Calu3 (cell line): ENCODE measurements at regions not wholly inside any gene's neighbourhood (a gene's known extent, or its start where the extent isn't known, plus 50 kb on each side); places are given as distances from the start of the nearest gene placed in this dataset.

Experiments used
- BruUV-seq: library from RNA; stranded (reverse); fragments of 400-500 nt; replicated peaks from 2 replicates; lab custom pipeline; 2021; lab: Mats Ljungman, UMichigan
- CTCF ChIA-PET: fragments of 300-600 bp; sonication (Branson Sonifier 250); formaldehyde crosslinking; loops from one replicate; lab custom pipeline; 2022; ENCODE audit warnings: antibody characterized with exemption; lab: Charles Lee
- DNase-seq: peaks from one replicate; pipeline ENCODE4 v3.0.0; 2022
- H3K27ac Mint-ChIP-seq: one replicate; pipeline ENCODE4 v1.8.0; 2022; ENCODE audit warnings: mixed read lengths; ENCODE audit not compliant: unreplicated experiment
- H3K27me3 Mint-ChIP-seq: one replicate; pipeline ENCODE4 v1.8.0; 2022; ENCODE audit warnings: mixed read lengths; ENCODE audit not compliant: unreplicated experiment
- H3K36me3 Mint-ChIP-seq: one replicate; pipeline ENCODE4 v1.8.0; 2022; ENCODE audit warnings: mild to moderate bottlenecking, moderate library complexity, mixed read lengths; ENCODE audit not compliant: insufficient read depth, unreplicated experiment
- H3K4me1 Mint-ChIP-seq: one replicate; pipeline ENCODE4 v1.8.0; 2022; ENCODE audit warnings: mild to moderate bottlenecking, low read depth, mixed read lengths; ENCODE audit not compliant: unreplicated experiment
- H3K4me3 Mint-ChIP-seq: one replicate; pipeline ENCODE4 v1.8.0; 2022; ENCODE audit warnings: mild to moderate bottlenecking, low read depth, moderate library complexity, mixed read lengths; ENCODE audit not compliant: unreplicated experiment
- H3K9me3 Mint-ChIP-seq: one replicate; pipeline ENCODE4 v1.8.0; 2022; ENCODE audit warnings: low read depth, mixed read lengths; ENCODE audit not compliant: unreplicated experiment
- intact Hi-C: fragments of 100-400 bp; cut with micrococcal nuclease; formaldehyde crosslinking; loops from one replicate; pipeline ENCODE4 v1.10.0; 2022; ENCODE audit not compliant: unreplicated experiment
- TF ChIP-seq, protein P1 (sequence below): fragments of 200-600 bp; IDR thresholded peaks from one replicate; pipeline ENCODE4 v1.8.0; 2022; ENCODE audit warnings: antibody characterized with exemption; ENCODE audit not compliant: unreplicated experiment

DNA sequence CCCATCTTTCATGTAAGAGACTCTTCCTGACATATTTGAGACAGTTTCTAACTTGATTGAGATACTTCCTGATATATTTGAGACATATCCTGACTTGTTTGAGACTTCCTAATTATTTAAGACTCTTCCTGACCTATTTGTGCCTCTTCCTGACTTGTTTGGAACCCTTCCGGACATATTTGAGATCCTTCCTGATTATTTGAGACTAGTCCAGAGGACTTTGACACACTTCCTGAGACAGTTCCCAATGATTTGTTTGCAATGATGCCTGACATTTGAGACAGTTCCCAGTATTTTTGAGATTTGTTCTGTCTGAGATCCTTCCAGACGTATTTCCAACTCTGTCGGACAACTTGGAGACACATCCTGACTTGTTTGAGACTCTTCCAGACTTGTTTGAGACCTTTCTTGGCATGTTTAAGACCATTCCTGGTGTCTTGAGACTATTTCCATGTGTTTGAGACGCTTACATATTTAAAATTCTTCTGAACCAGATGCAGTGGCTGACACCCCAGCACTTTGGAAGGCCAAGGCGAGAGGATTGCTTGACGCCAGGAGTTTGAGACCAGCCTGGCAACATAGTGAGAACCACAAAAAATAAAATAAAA is 118.9 kb upstream of the USP9X start:
- TF ChIP-seq, protein P1, sequence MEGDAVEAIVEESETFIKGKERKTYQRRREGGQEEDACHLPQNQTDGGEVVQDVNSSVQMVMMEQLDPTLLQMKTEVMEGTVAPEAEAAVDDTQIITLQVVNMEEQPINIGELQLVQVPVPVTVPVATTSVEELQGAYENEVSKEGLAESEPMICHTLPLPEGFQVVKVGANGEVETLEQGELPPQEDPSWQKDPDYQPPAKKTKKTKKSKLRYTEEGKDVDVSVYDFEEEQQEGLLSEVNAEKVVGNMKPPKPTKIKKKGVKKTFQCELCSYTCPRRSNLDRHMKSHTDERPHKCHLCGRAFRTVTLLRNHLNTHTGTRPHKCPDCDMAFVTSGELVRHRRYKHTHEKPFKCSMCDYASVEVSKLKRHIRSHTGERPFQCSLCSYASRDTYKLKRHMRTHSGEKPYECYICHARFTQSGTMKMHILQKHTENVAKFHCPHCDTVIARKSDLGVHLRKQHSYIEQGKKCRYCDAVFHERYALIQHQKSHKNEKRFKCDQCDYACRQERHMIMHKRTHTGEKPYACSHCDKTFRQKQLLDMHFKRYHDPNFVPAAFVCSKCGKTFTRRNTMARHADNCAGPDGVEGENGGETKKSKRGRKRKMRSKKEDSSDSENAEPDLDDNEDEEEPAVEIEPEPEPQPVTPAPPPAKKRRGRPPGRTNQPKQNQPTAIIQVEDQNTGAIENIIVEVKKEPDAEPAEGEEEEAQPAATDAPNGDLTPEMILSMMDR: no peak
- no peak for DNase-seq
- no TSS peak for BruUV-seq
- no peak overlapping the region for H3K27ac Mint-ChIP-seq
- intact Hi-C loops: no loop called here
- no peaks in the 10 kb centered on the region for H3K4me1 Mint-ChIP-seq
- CTCF ChIA-PET: no interaction called here
- no peaks in the 10 kb centered on the region for H3K9me3 Mint-ChIP-seq
- no peaks in the 10 kb centered on the region for H3K27me3 Mint-ChIP-seq
- no peak overlapping the region for H3K4me3 Mint-ChIP-seq
- H3K36me3 Mint-ChIP-seq: no peaks in the 10 kb centered on the region

DNA sequence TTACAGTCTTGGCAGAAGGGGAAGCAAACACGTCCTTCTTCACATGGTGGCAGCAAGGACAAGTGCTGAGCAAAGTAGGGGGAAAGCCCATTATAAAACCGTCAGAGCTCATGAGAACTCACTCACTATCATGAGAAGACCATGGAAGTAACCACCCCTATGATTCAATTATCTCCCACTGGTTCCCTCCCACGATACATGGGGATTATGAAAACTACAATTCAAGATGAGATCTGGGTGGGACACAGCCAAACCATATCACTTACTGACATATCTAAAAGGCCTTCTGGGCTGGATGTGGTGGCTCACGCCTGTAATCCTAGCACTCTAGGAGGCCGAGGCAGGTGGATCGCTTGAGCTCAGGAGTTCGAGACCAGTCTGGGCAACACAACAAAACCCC is 117.1 kb upstream of the USP9X start:
- intact Hi-C loops: no loop called here
- Mint-ChIP-seq H3K9me3 (no peaks in the 10 kb centered on the region), H3K27ac (no peak overlapping the region), H3K27me3 (no peaks in the 10 kb centered on the region), H3K4me3 (no peak overlapping the region), H3K4me1 (no peaks in the 10 kb centered on the region), H3K36me3 (no peaks in the 10 kb centered on the region)
- CTCF ChIA-PET: no interaction called here
- TF ChIP-seq, protein P1: no peak
- no TSS peak for BruUV-seq
- no peak for DNase-seq

DNA sequence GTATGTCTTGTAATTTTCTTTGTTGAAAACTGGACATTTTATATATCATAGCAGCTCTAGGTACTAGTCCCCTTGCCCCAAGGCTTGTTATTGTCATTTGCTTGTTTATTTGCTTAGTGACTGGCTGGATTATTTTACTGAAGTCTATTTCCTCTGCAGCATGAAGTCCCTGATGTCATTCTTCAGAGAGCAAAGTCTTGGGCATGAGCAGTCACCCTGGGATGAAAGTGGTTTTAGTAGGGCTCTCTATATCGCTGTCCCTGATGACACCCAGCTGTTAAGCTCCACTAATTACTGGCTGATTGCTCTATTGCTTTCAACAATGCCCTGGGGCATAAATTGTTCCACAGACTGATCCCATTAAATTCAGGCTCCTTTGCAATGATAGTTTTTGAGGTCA is 113.5 kb upstream of the USP9X start:
- Mint-ChIP-seq H3K4me1 (no peaks in the 10 kb centered on the region), H3K36me3 (no peaks in the 10 kb centered on the region), H3K4me3 (no peak overlapping the region), H3K27me3 (no peaks in the 10 kb centered on the region), H3K9me3 (no peaks in the 10 kb centered on the region), H3K27ac (no peak overlapping the region)
- CTCF ChIA-PET: no interaction called here
- intact Hi-C loops: no loop called here
- no peak for DNase-seq
- TF ChIP-seq, protein P1: no peak
- BruUV-seq: no TSS peak

DNA sequence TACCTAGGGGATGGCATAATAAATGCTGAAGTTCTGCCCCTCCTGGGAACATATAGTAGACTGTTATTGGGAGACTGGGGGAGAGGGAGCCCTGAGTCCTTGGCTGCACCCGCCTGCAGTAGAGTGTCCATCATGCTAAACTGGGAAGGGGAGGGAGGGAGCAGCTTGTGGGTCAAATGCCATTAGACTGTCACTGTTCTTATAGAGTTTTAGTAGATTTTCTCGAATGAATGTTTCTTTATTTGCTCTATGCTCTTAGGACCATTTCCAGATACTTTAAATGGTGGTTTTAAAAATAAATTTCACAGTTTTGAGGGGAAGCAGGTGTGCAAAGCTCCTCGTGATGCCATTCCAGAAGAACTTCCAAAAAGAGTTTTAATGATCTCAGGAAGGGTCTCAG is 111.6 kb upstream of the USP9X start:
- no peak overlapping the region for H3K4me3 Mint-ChIP-seq
- intact Hi-C loops: no loop called here
- peaks cover 3% of the 10 kb centered on the region for H3K9me3 Mint-ChIP-seq
- no peak for DNase-seq
- TF ChIP-seq, protein P1: no peak
- H3K4me1 Mint-ChIP-seq: no peaks in the 10 kb centered on the region
- H3K27me3 Mint-ChIP-seq: no peaks in the 10 kb centered on the region
- BruUV-seq: no TSS peak
- CTCF ChIA-PET: interaction anchor here (0.7 kb wide), 1 partner anchor 25 kb away, joined by 3 read pairs; no protein-coding TSS in a partner anchor
- H3K27ac Mint-ChIP-seq: no peak overlapping the region
- H3K36me3 Mint-ChIP-seq: no peaks in the 10 kb centered on the region
